ENCODE measurements at regions not wholly inside any gene's neighbourhood (a gene's known extent, or its start where the extent isn't known, plus 50 kb on each side); places are given as distances from the start of the nearest gene placed in this dataset.

DNA sequence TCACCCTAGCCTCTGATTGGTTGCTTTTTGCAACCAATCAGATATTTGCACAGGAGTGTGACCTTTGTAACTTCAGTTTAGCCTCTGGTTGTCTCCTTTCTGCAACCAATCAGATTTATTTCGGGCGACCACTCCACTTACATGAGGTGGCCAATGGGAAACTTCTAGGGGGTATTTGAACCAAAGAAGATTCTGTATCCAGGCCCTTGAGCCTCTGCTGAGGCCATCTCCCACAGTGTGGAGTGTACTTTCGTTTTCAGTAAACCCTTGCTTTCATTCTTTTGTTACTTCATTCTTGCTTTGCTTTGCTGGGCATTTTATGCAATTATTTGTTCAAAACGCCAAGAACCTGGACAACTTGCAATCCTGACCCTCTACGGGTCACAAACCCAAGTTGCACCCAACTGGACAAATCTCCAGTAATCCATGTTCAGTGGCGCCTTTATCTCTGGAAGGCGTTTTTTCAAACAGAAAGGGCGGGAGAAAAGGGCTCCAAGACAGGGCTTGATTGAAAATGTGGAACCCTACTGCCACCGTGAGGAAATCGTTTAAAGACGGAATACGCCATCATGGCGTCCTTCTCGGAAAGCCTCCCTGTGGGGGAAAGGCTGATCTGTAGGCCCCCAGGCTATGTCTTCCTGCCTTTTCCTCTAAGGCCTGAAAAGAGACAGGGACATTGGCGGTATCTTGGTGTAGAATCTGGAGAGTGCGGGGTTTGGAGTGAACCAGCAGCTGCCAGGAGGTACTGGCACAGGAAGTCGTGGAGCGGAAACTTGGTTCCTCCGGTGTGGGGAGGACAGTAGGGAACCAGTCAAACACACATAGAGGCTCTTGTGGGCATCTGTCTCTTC is 184.6 kb downstream of the OR13H1 start:
- intact Hi-C loops (cut with micrococcal nuclease) = loop anchor here (1.0 kb wide), 7 partner anchors 17 to 85 kb away; no protein-coding TSS in a partner anchor
- no TSS peak for BruUV-seq (replicated peaks)
- Mint-ChIP-seq H3K27me3 (ENCODE audit: insufficient read depth, unreplicated experiment) (no peaks in the 10 kb centered on the region), H3K9me3 (ENCODE audit: unreplicated experiment) (peaks cover 8% of the 10 kb centered on the region), H3K27ac (ENCODE audit: low read depth, unreplicated experiment) (peak overlapping the region; percentile 98), H3K36me3 (ENCODE audit: insufficient read depth, unreplicated experiment) (no peaks in the 10 kb centered on the region), H3K4me1 (ENCODE audit: insufficient read depth, unreplicated experiment) (no peaks in the 10 kb centered on the region), H3K4me3 (ENCODE audit: unreplicated experiment) (peak overlapping the region; percentile 85)
- peak; percentile 93 for DNase-seq (ENCODE audit: unreplicated experiment)
- CTCF ChIA-PET = interaction anchor here (0.7 to 0.9 kb wide), 3 partner anchors 10 to 25 kb away, joined by 3 to 4 read pairs (median 3); no protein-coding TSS in a partner anchor
- POLR2A ChIA-PET = interaction anchor here (0.7 kb wide), 1 partner anchor 8 kb away, joined by 3 read pairs; no protein-coding TSS in a partner anchor
- TF ChIP-seq, protein P1, sequence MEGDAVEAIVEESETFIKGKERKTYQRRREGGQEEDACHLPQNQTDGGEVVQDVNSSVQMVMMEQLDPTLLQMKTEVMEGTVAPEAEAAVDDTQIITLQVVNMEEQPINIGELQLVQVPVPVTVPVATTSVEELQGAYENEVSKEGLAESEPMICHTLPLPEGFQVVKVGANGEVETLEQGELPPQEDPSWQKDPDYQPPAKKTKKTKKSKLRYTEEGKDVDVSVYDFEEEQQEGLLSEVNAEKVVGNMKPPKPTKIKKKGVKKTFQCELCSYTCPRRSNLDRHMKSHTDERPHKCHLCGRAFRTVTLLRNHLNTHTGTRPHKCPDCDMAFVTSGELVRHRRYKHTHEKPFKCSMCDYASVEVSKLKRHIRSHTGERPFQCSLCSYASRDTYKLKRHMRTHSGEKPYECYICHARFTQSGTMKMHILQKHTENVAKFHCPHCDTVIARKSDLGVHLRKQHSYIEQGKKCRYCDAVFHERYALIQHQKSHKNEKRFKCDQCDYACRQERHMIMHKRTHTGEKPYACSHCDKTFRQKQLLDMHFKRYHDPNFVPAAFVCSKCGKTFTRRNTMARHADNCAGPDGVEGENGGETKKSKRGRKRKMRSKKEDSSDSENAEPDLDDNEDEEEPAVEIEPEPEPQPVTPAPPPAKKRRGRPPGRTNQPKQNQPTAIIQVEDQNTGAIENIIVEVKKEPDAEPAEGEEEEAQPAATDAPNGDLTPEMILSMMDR (IDR thresholded peaks at IDR 0.05; ENCODE audit: unreplicated experiment) = peak; percentile 52

- Mint-ChIP-seq H3K4me1 (ENCODE audit: insufficient read depth, unreplicated experiment) (no peaks in the 10 kb centered on the region), H3K4me3 (ENCODE audit: unreplicated experiment) (peak overlapping the region; percentile 85), H3K36me3 (ENCODE audit: insufficient read depth, unreplicated experiment) (no peaks in the 10 kb centered on the region), H3K27me3 (ENCODE audit: insufficient read depth, unreplicated experiment) (no peaks in the 10 kb centered on the region), H3K9me3 (ENCODE audit: unreplicated experiment) (peaks cover 8% of the 10 kb centered on the region), H3K27ac (ENCODE audit: low read depth, unreplicated experiment) (peak overlapping the region; percentile 98)
- peak; percentile 89 for DNase-seq (ENCODE audit: unreplicated experiment)
- TF ChIP-seq, protein P1 (IDR thresholded peaks at IDR 0.05; ENCODE audit: unreplicated experiment) = peak; percentile 41
- no TSS peak for BruUV-seq (replicated peaks)
- intact Hi-C loops (cut with micrococcal nuclease) = loop anchor here (1.0 kb wide), 6 partner anchors 23 to 84 kb away; no protein-coding TSS in a partner anchor
- POLR2A ChIA-PET = no interaction called here
- CTCF ChIA-PET = interaction anchor here (0.5 to 0.9 kb wide), 3 partner anchors 18 to 36 kb away, joined by 3 read pairs; no protein-coding TSS in a partner anchor
These were observed 185.4 kb downstream of the OR13H1 start for GRCh38 chrX:131729295-131729694.

DNA sequence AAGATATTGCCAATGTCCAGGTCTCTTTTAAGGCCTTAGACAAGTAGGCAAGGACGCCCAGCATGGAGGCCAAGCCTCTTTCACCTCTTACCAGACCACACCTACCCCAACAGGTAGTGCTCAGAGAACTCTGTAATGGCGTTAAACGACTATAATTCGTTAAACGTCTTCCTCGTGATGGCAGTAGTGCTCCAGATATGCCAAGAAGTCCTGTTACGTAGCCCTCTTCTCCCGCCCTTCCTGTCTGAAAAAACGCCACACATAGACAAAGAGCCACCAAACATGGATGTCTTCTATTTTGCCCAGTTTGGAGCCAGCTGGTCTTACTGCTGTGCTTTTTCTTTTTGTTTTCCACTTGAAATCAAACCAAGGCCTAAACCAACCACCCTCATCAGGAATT is 190.7 kb downstream of the OR13H1 start:
- no peaks in the 10 kb centered on the region for H3K4me1 Mint-ChIP-seq (ENCODE audit: insufficient read depth, unreplicated experiment)
- ChIA-PET POLR2A (interaction anchor here (0.7 to 1.1 kb wide), 2 partner anchors 537 to 1475 kb away, joined by 3 read pairs; no protein-coding TSS in a partner anchor), CTCF (no interaction called here)
- no peaks in the 10 kb centered on the region for H3K9me3 Mint-ChIP-seq (ENCODE audit: unreplicated experiment)
- peak; percentile 88 for DNase-seq (ENCODE audit: unreplicated experiment)
- TF ChIP-seq, protein P1 (IDR thresholded peaks at IDR 0.05; ENCODE audit: unreplicated experiment) = peak; percentile 43
- intact Hi-C loops (cut with micrococcal nuclease) = no loop called here
- no TSS peak for BruUV-seq (replicated peaks)
- no peak overlapping the region for H3K27ac Mint-ChIP-seq (ENCODE audit: low read depth, unreplicated experiment)
- no peaks in the 10 kb centered on the region for H3K27me3 Mint-ChIP-seq (ENCODE audit: insufficient read depth, unreplicated experiment)
- no peaks in the 10 kb centered on the region for H3K36me3 Mint-ChIP-seq (ENCODE audit: insufficient read depth, unreplicated experiment)
- H3K4me3 Mint-ChIP-seq (ENCODE audit: unreplicated experiment) = peak overlapping the region; percentile 64

GRCh38 chrX:131735127-131735526 is 191.3 kb downstream of the OR13H1 start:
- POLR2A ChIA-PET = interaction anchor here (1.1 kb wide), 1 partner anchor 536 kb away, joined by 3 read pairs; no protein-coding TSS in a partner anchor
- Mint-ChIP-seq H3K9me3 (ENCODE audit: unreplicated experiment) (no peaks in the 10 kb centered on the region), H3K4me3 (ENCODE audit: unreplicated experiment) (peak overlapping the region; percentile 64), H3K36me3 (ENCODE audit: insufficient read depth, unreplicated experiment) (no peaks in the 10 kb centered on the region), H3K27me3 (ENCODE audit: insufficient read depth, unreplicated experiment) (no peaks in the 10 kb centered on the region), H3K4me1 (ENCODE audit: insufficient read depth, unreplicated experiment) (no peaks in the 10 kb centered on the region), H3K27ac (ENCODE audit: low read depth, unreplicated experiment) (no peak overlapping the region)
- no TSS peak for BruUV-seq (replicated peaks)
- CTCF ChIA-PET = no interaction called here
- DNase-seq (ENCODE audit: unreplicated experiment) = peak; percentile 49
- TF ChIP-seq, protein P1 (IDR thresholded peaks at IDR 0.05; ENCODE audit: unreplicated experiment) = no peak
- intact Hi-C loops (cut with micrococcal nuclease) = no loop called here

All from MCF 10A (cell line).